Neuronal stem cell (in vitro differentiated cells): ENCODE measurements at regions not wholly inside any gene's neighbourhood (a gene's known extent, or its start where the extent isn't known, plus 50 kb on each side); places are given as distances from the start of the nearest gene placed in this dataset.
A peak's percentile ranks its signal among the peaks of the same experiment; 100 is the strongest.

Source experiments
- DNase-seq: peaks from one replicate; pipeline ENCODE4 v3.0.0-alpha.2; 2013; ENCODE audit warnings: low spot score
- H2AFZ ChIP-seq: one replicate; pipeline ENCODE4 v1.6.1; 2013; ENCODE audit warnings: mild to moderate bottlenecking, low read length, inconsistent platforms
- H2AK5ac ChIP-seq: 2 replicates; pipeline ENCODE4 v1.6.1; 2013; ENCODE audit warnings: low read depth, mild to moderate bottlenecking, inconsistent platforms, low read length, moderate library complexity, mixed read lengths
- H2BK120ac ChIP-seq: 2 replicates; pipeline ENCODE4 v1.6.1; 2013; ENCODE audit warnings: low read depth, mild to moderate bottlenecking, inconsistent platforms, low read length, moderate library complexity, mixed read lengths
- H2BK12ac ChIP-seq: one replicate; pipeline ENCODE4 v1.6.1; 2013; ENCODE audit warnings: low read length, inconsistent platforms
- H2BK15ac ChIP-seq: 2 replicates; pipeline ENCODE4 v1.6.1; 2013; ENCODE audit warnings: mild to moderate bottlenecking, low read length, inconsistent platforms, mixed read lengths
- H2BK5ac ChIP-seq: one replicate; pipeline ENCODE4 v1.6.1; 2013; ENCODE audit warnings: inconsistent platforms, mild to moderate bottlenecking, low read length, moderate library complexity
- H3K14ac ChIP-seq: one replicate; pipeline ENCODE4 v1.6.1; 2013; ENCODE audit warnings: low read length, inconsistent platforms
- H3K18ac ChIP-seq: 2 replicates; pipeline ENCODE4 v1.6.1; 2013; ENCODE audit warnings: low read length, inconsistent platforms
- H3K23ac ChIP-seq: 2 replicates; pipeline ENCODE4 v1.6.1; 2013; ENCODE audit warnings: low read depth, mild to moderate bottlenecking, mixed read lengths, low read length, inconsistent platforms; ENCODE audit not compliant: poor library complexity
- H3K27ac ChIP-seq: replicated peaks from 3 replicates; pipeline ENCODE4 v1.5.1; 2013; ENCODE audit warnings: low read length, inconsistent platforms
- H3K27me3 ChIP-seq, 3 experiments: 2 replicates each; pipeline ENCODE4 v1.6.1; 2013; ENCODE audit warnings: low read length in 3 of 3, mild to moderate bottlenecking in 2 of 3, inconsistent platforms in 1 of 3, low read depth in 1 of 3, mixed read lengths in 1 of 3, moderate library complexity in 1 of 3; ENCODE audit not compliant: control insufficient read depth in 3 of 3, insufficient read depth in 3 of 3
- H3K36me3 ChIP-seq, 2 donors: replicated peaks in 1 of 2; 2 replicates each; pipeline ENCODE4 v1.6.1; 2013; ENCODE audit warnings: low read length in 2 of 2; ENCODE audit not compliant: control insufficient read depth in 2 of 2, insufficient read depth in 2 of 2
- H3K4ac ChIP-seq: 2 replicates; pipeline ENCODE4 v1.6.1; 2013; ENCODE audit warnings: inconsistent platforms, mild to moderate bottlenecking, low read length, moderate library complexity
- H3K4me1 ChIP-seq, 2 donors: 1 replicate in 1 of 2; 2 replicates in 1 of 2; pipeline ENCODE4 v1.6.1; 2013; ENCODE audit warnings: low read length in 2 of 2, low read depth in 1 of 2; ENCODE audit not compliant: control insufficient read depth in 2 of 2, insufficient read depth in 1 of 2
- H3K4me2 ChIP-seq: one replicate; pipeline ENCODE4 v1.6.1; 2013; ENCODE audit warnings: mild to moderate bottlenecking, low read length, inconsistent platforms; ENCODE audit not compliant: insufficient read depth, poor library complexity, severe bottlenecking
- H3K4me3 ChIP-seq, 2 donors: 2 replicates each; pipeline ENCODE4 v1.5.1; 2013; ENCODE audit warnings: low read length in 2 of 2, mild to moderate bottlenecking in 2 of 2, inconsistent platforms in 1 of 2, moderate library complexity in 1 of 2
- H3K79me1 ChIP-seq: one replicate; pipeline ENCODE4 v1.6.1; 2013; ENCODE audit warnings: low read depth, mild to moderate bottlenecking, inconsistent platforms, low read length, moderate library complexity
- H3K9ac ChIP-seq: one replicate; pipeline ENCODE4 v1.6.1; 2013; ENCODE audit warnings: mild to moderate bottlenecking, low read depth, low read length, inconsistent platforms; ENCODE audit not compliant: poor library complexity
- H3K9me3 ChIP-seq, 2 donors: replicated peaks in 1 of 2; 2 replicates each; pipeline versions ENCODE3 to v1.6.1; 2013; ENCODE audit warnings: low read length in 2 of 2, mild to moderate bottlenecking in 2 of 2, inconsistent platforms in 1 of 2, low read depth in 1 of 2, mixed read lengths in 1 of 2, moderate library complexity in 1 of 2; ENCODE audit not compliant: control insufficient read depth in 2 of 2, insufficient read depth in 1 of 2
- H4K8ac ChIP-seq: one replicate; pipeline ENCODE4 v1.6.1; 2013; ENCODE audit warnings: low read depth, mild to moderate bottlenecking, inconsistent platforms, low read length, moderate library complexity
- H4K91ac ChIP-seq: one replicate; pipeline ENCODE4 v1.6.1; 2013; ENCODE audit warnings: low read length, low read depth, mild to moderate bottlenecking, inconsistent platforms; ENCODE audit not compliant: poor library complexity
- WGBS, 2 donors: extraction: QIAGEN DNeasy Blood & Tissue Kit; methylation state at CpG; one replicate each; pipeline ENCODE4 v1.1.7; 2013; ENCODE audit warnings: missing lambda C conversion rate in 2 of 2, mixed read lengths in 1 of 2; ENCODE audit not compliant: insufficient read length in 2 of 2, insufficient replicate concordance in 1 of 2; ENCODE audit errors: extremely low coverage in 2 of 2; 5-methylcytosine and 5-hydroxymethylcytosine counted together

GRCh38 chr18:11502368-11502767 is 107.0 kb upstream of the SLC35G4 start:
- Histone ChIP-seq H3K9me3 (peaks cover 0 to 1% of the 10 kb centered on the region in 2 donors), H3K4me1 (peaks cover 0 to 8% of the 10 kb centered on the region in 2 donors), H2BK12ac (no peak overlapping the region), H3K79me1 (no peaks in the 10 kb centered on the region), H3K4ac (no peak overlapping the region), H3K27ac (no peak overlapping the region), H2AFZ (no peak overlapping the region), H2BK120ac (no peak overlapping the region), H3K27me3 (no peaks in the 10 kb centered on the region), H3K9ac (no peak overlapping the region), H3K14ac (no peak overlapping the region), H3K4me2 (no peak overlapping the region), H4K91ac (no peak overlapping the region), H2BK15ac (no peak overlapping the region), H3K36me3 (no peaks in the 10 kb centered on the region), H3K18ac (no peak overlapping the region), H4K8ac (no peak overlapping the region), H3K23ac (no peak overlapping the region), H2BK5ac (no peak overlapping the region), H2AK5ac (no peak overlapping the region), H3K4me3 (no peak overlapping the region)
- DNase-seq, result no peak
- no CpG with 5 or more reads among the region's 1 CpG for WGBS, 2 donors

- Histone ChIP-seq H2BK12ac (no peak overlapping the region), H3K14ac (no peak overlapping the region), H2BK15ac (no peak overlapping the region), H2AFZ (no peak overlapping the region), H4K8ac (no peak overlapping the region), H3K9ac (no peak overlapping the region), H3K79me1 (no peaks in the 10 kb centered on the region), H3K4me3 (no peak overlapping the region), H3K4ac (no peak overlapping the region), H4K91ac (no peak overlapping the region), H3K4me1 (peaks cover 0 to 8% of the 10 kb centered on the region in 2 donors), H2BK5ac (no peak overlapping the region), H3K27ac (no peak overlapping the region), H3K9me3 (peaks cover 0 to 1% of the 10 kb centered on the region in 2 donors), H3K18ac (no peak overlapping the region), H2BK120ac (no peak overlapping the region), H2AK5ac (no peak overlapping the region), H3K27me3 (no peaks in the 10 kb centered on the region), H3K36me3 (no peaks in the 10 kb centered on the region), H3K23ac (no peak overlapping the region), H3K4me2 (no peak overlapping the region)
- WGBS, 2 donors, result no CpG with 5 or more reads among the region's 4 CpGs
- no peak for DNase-seq
Measured at GRCh38 chr18:11501352-11501751, 108.0 kb upstream of the SLC35G4 start.

GRCh38 chr18:11500153-11501122 is 109.0 kb upstream of the SLC35G4 start:
- no peak for DNase-seq
- Histone ChIP-seq H3K14ac (no peak overlapping the region), H2AFZ (peak overlapping the region; percentile 34), H2BK5ac (no peak overlapping the region), H3K4me1 (peaks cover 0 to 8% of the 10 kb centered on the region in 2 donors), H2BK12ac (no peak overlapping the region), H4K91ac (no peak overlapping the region), H3K27ac (no peak overlapping the region), H3K23ac (no peak overlapping the region), H3K9ac (no peak overlapping the region), H3K27me3 (no peaks in the 10 kb centered on the region), H3K18ac (no peak overlapping the region), H3K4ac (no peak overlapping the region), H2BK15ac (no peak overlapping the region), H3K79me1 (no peaks in the 10 kb centered on the region), H3K9me3 (peaks cover 0 to 1% of the 10 kb centered on the region in 2 donors), H4K8ac (no peak overlapping the region), H3K36me3 (no peaks in the 10 kb centered on the region), H2BK120ac (no peak overlapping the region), H2AK5ac (no peak overlapping the region), H3K4me3 (no peak overlapping the region), H3K4me2 (no peak overlapping the region)
- WGBS, 2 donors, result no CpG with 5 or more reads among the region's 8 CpGs

- Histone ChIP-seq H3K18ac (no peak overlapping the region), H3K4me3 (no peak overlapping the region), H3K14ac (no peak overlapping the region), H3K23ac (no peak overlapping the region), H4K91ac (no peak overlapping the region), H4K8ac (no peak overlapping the region), H3K79me1 (no peaks in the 10 kb centered on the region), H3K9ac (no peak overlapping the region), H2BK15ac (no peak overlapping the region), H3K4me1 (peaks cover 0 to 8% of the 10 kb centered on the region in 2 donors), H3K27me3 (no peaks in the 10 kb centered on the region), H2BK5ac (no peak overlapping the region), H3K27ac (no peak overlapping the region), H2AFZ (no peak overlapping the region), H3K36me3 (no peaks in the 10 kb centered on the region), H3K4me2 (no peak overlapping the region), H3K9me3 (peaks cover 0 to 1% of the 10 kb centered on the region in 2 donors), H2AK5ac (no peak overlapping the region), H2BK120ac (no peak overlapping the region), H2BK12ac (no peak overlapping the region), H3K4ac (no peak overlapping the region)
- WGBS, 2 donors, result no CpG with 5 or more reads among the region's 1 CpG
- DNase-seq, result no peak
Measured at GRCh38 chr18:11498821-11499220, 110.6 kb upstream of the SLC35G4 start.
